Caki2 (cell line): ENCODE measurements at regions not wholly inside any gene's neighbourhood (a gene's known extent, or its start where the extent isn't known, plus 50 kb on each side); places are given as distances from the start of the nearest gene placed in this dataset.

Experiments
- DNase-seq: peaks from one replicate; pipeline ENCODE4 v3.0.0-alpha.2; 2015; ENCODE audit warnings: low read depth
- in situ Hi-C: cut with HindIII; loops from 2 replicates; pipeline ENCODE4 v1.10.0; 2016; ENCODE audit warnings: low sequenced_read_pairs, low pct_unique_long_range_greater_than_20kb, mixed read lengths

GRCh38 chr6:50211582-50211981, 161.9 kb upstream of the DEFB112 start:
- in situ Hi-C loops, result no loop called here
- no peak for DNase-seq

- in situ Hi-C loops, result no loop called here
- no peak for DNase-seq
Measured at GRCh38 chr6:50213146-50213545, 163.4 kb upstream of the DEFB112 start.

DNA sequence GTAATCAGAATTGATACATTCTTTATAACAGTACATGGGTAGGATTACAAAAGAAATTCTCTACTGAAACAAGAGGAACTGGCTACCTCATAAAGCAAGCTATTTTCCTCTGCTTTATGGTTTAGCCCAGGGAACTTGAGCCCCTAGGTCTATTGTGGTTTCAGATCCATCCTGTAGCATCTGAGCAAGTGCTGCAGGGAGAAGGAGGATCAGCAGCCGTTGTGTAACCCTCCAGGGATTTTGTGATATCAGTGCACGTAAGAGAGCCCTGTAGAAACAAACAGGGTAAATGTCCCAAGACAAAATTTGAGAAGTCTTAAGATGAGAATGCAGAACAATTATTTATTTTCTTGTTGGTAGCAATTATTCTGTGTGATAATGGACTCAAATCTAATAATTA, 165.2 kb upstream of the DEFB112 start:
- no peak for DNase-seq

DNA sequence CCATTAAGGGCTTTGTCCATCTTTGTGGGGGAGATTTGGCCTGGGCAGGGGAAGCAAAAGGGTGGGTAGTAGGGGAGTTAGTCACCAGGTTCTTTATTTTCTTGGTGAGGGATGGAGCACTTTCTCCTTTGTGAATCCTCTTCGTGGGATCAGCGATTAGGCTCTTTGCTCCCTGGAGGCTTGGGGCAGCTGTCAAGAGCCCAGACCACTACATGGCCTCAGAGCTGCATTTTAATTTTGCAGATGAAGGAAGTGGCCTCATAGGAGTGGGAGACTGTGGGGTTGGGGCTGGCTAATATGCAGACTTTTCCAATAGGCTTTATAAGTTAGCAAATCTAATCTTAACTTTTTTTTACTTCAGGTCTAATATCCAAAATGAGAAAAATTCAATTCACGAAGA, 168.1 kb upstream of the DEFB112 start:
- DNase-seq, result no peak
- in situ Hi-C loops, result no loop called here

More for the DNA sequence above, 165.2 kb upstream of the DEFB112 start:
- in situ Hi-C loops, result no loop called here

- DNase-seq, result no peak
- in situ Hi-C loops, result no loop called here
Measured at GRCh38 chr6:50236164-50236563, 186.4 kb upstream of the DEFB112 start.

DNA sequence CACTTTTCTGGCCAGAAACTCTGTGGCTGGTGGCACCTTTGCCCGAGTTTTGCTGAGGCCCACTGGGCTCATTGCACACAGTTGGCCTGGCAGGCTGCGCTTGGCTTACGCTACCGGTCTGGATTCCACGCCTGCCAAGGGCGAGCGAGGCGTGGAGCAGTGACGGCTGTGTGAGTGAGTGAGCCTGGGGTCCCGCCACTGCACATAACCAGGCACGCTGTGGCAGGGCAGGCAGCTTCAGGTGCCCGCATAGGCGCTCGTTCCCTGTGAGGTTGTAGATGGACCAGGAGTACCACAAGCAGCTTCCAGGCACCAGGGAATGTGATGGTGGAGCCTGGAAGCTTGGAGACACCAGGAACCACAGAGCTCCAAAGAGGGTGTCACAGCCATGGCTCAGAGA, 190.1 kb upstream of the DEFB112 start:
- in situ Hi-C loops, result no loop called here
- no peak for DNase-seq

DNA sequence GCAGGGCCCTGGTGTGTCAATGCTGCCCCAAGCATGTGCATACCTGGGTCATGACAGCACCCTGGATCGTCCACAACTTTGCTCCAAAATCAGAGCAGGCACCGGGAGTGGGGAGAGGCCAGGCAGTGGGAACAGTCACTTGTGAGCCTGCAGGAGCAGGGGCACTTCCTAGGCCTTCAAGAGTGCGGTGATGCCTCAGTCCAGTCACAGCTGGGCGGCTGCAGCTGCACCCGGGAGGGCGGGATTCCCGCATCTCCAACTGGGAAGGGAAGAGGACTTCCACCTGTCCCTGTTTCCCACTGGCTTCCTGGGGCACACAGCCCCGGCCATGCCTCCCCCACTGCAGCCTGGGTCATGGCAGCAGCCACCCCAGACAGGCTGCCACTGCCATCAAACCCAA, 191.3 kb upstream of the DEFB112 start:
- in situ Hi-C loops, result no loop called here
- DNase-seq, result no peak

DNA sequence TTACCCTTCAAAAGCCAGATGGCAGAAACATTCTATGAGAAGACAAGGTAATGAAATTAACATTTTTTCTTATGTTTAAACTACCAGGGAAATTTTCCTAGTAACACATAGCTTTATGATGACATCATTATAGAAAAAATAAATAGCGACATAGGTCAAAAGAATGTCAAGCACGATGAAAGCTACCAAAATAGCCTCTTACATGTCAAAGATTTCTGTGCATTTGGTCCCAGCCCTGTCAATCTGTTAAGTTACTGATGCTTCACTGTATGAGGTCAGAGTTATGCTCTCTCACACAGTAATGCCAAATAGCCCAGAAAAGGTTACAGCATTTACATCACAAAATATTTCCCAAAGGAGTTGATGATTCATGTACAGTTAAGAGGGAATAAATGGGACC, 199.8 kb upstream of the DEFB112 start:
- in situ Hi-C loops, result no loop called here
- peak; percentile 43 for DNase-seq

DNA sequence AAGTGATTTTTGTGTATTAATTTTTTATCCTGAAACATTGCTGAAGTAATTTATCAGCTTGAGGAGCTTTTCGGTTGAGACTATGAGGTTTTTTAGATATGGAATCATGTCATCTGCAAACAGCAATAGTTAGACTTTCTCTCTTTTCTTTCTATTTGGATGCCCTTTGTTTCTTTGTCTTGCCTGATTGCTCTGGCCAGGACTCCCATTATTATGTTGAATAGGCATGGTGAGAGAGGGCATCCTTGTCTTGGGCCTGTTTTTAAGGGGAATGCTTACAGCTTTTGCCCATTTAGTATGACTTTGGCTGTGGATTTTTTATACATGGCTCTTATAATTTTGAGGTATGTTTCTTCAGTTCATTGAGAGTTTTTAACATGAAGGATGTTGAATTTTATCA, 207.6 kb upstream of the DEFB112 start:
- in situ Hi-C loops, result no loop called here
- DNase-seq, result no peak

GRCh38 chr6:50259903-50260302, 210.2 kb upstream of the DEFB112 start:
- in situ Hi-C loops, result no loop called here

GRCh38 chr6:50264995-50265571, 215.4 kb upstream of the DEFB112 start:
- in situ Hi-C loops, result no loop called here
- peak; percentile 12 for DNase-seq

More at GRCh38 chr6:50259903-50260302, 210.2 kb upstream of the DEFB112 start:
- no peak for DNase-seq

- in situ Hi-C loops, result no loop called here
- no peak for DNase-seq
Measured at GRCh38 chr6:50270415-50270814, 220.7 kb upstream of the DEFB112 start.

DNA sequence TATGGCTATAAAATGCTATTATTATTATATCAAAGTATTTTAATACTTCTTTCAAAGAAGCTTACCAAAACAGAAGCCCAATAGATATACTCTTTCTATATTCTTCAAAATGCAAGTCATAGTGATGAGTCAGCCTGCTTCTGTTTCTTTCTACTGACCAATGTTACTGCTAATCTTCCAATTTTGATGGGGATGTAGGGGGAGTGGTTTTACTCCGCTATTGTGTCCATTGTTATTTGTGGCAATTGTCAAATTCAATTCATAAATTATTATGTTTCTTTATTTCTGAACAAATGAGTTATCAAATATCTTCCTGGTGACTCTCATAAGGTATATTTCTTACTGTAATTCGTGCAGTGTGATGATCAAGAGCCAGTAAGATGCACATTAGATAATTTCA, 221.5 kb upstream of the DEFB112 start:
- in situ Hi-C loops, result no loop called here
- peak; percentile 9 for DNase-seq

DNA sequence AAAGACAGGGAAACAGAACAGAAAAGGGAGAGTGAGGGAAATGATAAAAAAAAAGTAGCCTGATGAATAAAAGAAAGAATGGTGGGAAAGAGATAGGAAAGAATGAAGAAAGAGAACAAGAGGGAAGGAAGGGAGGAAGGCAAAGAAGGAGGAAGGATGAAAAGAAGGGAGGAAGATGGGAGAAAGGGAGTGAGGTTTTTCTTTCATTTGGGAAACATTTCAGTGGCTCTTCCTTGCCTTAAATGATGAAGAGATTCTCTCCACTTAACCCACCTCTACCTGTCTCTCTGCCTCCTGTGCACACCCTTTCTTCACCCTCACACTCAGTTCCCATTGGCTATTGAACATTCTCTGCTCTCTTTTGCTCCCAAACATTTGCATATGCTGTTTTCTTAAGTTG, 222.1 kb upstream of the DEFB112 start:
- DNase-seq, result no peak
- in situ Hi-C loops, result no loop called here

DNA sequence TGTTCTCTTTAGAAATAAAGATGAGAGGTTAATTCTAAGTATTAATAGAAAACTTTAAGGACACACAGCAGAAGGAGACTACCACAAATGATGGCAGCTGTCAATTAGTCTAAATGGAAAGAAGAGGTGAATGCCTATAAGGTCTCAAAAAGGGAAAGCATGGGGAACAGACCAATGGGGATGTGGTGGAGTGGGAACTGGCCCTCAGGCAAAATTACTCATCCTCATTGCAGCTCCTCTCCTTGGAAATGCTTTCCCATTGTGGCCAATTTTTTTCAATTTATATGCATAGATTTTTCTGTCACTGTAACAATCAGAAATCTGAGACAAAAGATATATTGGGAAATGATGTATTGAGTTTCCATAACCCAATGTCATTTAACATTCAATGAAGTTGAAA, 222.9 kb upstream of the DEFB112 start:
- DNase-seq, result no peak
- in situ Hi-C loops, result no loop called here

DNA sequence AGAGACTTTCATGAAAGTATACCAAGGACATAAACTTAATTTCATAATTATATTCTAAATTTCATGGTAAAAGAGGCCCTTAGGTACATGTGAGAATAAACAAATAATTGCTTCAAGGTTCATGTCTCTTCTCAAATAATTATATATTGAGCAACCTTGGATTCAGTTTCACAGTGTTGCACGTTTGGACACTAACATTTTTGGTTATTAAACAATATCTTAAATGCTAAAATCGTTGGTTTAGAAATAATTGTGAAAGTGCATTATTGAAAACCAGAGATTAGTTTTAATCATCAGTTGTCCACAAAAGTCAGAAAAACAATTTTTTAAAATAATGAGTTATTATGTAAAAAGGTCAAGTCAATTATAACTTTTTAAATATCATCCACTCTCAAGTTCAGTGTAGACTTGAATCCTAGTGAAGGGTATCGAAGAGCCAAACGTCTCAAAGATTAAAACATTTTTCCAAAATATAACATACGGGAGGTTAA, 227.1 kb upstream of the DEFB112 start:
- in situ Hi-C loops, result no loop called here
- DNase-seq, result no peak

GRCh38 chr6:50277774-50278173, 228.0 kb upstream of the DEFB112 start:
- in situ Hi-C loops, result no loop called here

GRCh38 chr6:50278663-50279062, 228.9 kb upstream of the DEFB112 start:
- DNase-seq, result no peak
- in situ Hi-C loops, result no loop called here

More at GRCh38 chr6:50277774-50278173, 228.0 kb upstream of the DEFB112 start:
- no peak for DNase-seq

DNA sequence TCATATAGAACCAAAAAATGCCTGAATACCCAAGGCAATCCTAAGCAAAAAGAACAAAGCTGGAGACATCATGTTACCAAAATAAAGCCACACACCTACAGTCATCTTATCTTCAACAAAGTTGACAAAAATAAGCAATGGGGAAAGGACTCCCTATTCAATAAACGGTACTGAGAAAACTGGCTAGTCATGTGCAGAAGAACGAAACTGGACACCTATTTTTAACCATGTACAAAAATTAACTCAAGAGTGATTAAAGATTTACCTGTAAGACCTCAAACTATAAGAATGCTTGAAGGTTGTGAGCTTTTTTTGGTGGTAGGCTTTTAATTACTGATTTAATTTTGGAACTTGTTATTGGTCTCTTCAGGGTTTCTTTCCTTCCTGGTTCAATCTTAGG, 236.0 kb upstream of the DEFB112 start:
- DNase-seq, result no peak
- in situ Hi-C loops, result no loop called here

DNA sequence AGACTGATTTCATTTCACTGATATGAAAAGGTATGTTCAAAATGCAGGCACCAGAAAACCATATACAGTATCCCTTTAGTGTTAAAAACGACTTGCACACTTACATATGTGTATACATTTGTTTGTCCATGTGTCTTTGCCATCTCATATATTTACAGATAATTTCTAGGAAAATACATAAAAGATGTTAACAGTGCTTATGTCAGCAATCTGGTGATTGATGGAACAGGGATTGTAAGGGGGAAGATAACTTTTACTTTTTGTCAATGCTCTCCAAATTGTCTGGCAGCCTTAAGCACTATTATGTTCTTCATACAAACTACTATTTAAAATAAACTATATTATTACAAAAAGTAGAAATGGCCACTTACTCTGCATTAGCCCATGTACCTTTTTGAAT, 238.5 kb upstream of the DEFB112 start:
- in situ Hi-C loops, result no loop called here
- no peak for DNase-seq

DNA sequence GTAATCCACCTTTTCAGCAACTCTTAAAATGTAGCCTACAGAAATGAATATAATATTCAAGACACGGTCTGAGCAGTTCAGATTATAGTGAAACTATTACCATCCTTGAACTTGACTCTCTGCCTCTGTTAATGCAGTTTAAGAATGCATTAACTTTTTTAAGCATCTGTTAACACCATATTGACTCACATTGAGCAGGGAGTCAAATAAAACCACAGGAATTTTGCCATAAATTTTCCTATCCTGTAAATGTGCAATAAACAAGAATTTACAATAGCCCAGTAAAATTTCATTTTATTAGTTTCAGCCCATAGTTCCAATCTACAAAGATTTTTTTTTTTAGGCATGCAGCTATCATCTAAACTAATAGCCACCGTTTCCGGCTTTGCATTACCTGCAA, 239.2 kb upstream of the DEFB112 start:
- no peak for DNase-seq
- in situ Hi-C loops, result no loop called here
